ENCODE measurements at regions not wholly inside any gene's neighbourhood (a gene's known extent, or its start where the extent isn't known, plus 50 kb on each side); places are given as distances from the start of the nearest gene placed in this dataset.

GRCh38 chr9:106615118-106615889 lies 247.7 kb upstream of the ZNF462 start:
- TF ChIP-seq FOXA1 (IDR thresholded peaks at IDR 0.05) (no peak), REST (IDR thresholded peaks at IDR 0.05) (no peak), CTCF (IDR thresholded peaks at IDR 0.05; ENCODE audit: low read depth, low read length, missing input control) (no peak), TAF1 (conservative IDR thresholded peaks at IDR 0.05) (no peak), JUND (IDR thresholded peaks at IDR 0.05) (no peak), EGR1 (IDR thresholded peaks at IDR 0.05; ENCODE audit: low read depth in 2 of 2) (no peak), YY1 (IDR thresholded peaks at IDR 0.05) (no peak), ZBTB33 (IDR thresholded peaks at IDR 0.05) (no peak), HNF4G (IDR thresholded peaks at IDR 0.05) (no peak), ATF3 (IDR thresholded peaks at IDR 0.05) (no peak)

Data from liver (tissue), 3 donors.